GM10248 (cell line): ENCODE measurements at regions not wholly inside any gene's neighbourhood (a gene's known extent, or its start where the extent isn't known, plus 50 kb on each side); places are given as distances from the start of the nearest gene placed in this dataset.

Experiments used
- CTCF ChIA-PET: fragments of 300-600 bp; sonication (Branson Sonifier 250); formaldehyde crosslinking; extraction: SDS; loops from one replicate; lab custom pipeline; 2021; ENCODE audit warnings: antibody characterized with exemption; lab: Yijun Ruan, JAX
- POLR2A ChIA-PET: fragments of 350-650 bp; sonication (Branson Sonifier 250); formaldehyde crosslinking; extraction: SDS; loops from one replicate; lab custom pipeline; 2020; ENCODE audit warnings: antibody characterized with exemption; lab: Yijun Ruan, JAX
- DNase-seq: peaks from one replicate; pipeline ENCODE4 v3.0.0; 2012; ENCODE audit errors: extremely low spot score
- TF ChIP-seq, protein P1 (sequence below): IDR thresholded peaks from 2 replicates; pipeline ENCODE4 v1.5.1; 2012; ENCODE audit warnings: mild to moderate bottlenecking, low read depth; ENCODE audit errors: extremely low read depth, missing control alignments, control extremely low read depth

DNA sequence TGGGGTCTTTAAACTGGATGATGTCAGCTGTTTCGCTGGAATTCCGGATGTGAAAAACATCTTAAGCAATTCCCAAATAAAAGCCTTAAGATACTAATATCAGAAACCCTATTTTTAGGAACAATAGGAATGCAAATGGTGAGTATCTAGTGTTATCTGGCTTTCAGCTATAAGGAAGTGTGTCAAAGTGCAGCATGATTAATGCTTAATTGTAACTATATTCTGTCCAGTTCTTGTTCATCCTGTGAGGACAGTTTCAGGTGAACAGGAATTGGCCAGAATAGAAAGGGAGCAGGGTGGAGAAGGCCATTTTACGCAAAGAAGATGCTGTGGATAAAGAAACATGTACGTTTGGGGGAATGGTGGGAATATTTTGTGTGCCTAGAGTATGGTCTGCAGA is 108.2 kb downstream of the RASSF10 start:
- ChIA-PET CTCF (no interaction called here), POLR2A (no interaction called here)
- DNase-seq = no peak
- TF ChIP-seq, protein P1, sequence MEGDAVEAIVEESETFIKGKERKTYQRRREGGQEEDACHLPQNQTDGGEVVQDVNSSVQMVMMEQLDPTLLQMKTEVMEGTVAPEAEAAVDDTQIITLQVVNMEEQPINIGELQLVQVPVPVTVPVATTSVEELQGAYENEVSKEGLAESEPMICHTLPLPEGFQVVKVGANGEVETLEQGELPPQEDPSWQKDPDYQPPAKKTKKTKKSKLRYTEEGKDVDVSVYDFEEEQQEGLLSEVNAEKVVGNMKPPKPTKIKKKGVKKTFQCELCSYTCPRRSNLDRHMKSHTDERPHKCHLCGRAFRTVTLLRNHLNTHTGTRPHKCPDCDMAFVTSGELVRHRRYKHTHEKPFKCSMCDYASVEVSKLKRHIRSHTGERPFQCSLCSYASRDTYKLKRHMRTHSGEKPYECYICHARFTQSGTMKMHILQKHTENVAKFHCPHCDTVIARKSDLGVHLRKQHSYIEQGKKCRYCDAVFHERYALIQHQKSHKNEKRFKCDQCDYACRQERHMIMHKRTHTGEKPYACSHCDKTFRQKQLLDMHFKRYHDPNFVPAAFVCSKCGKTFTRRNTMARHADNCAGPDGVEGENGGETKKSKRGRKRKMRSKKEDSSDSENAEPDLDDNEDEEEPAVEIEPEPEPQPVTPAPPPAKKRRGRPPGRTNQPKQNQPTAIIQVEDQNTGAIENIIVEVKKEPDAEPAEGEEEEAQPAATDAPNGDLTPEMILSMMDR = no peak

DNA sequence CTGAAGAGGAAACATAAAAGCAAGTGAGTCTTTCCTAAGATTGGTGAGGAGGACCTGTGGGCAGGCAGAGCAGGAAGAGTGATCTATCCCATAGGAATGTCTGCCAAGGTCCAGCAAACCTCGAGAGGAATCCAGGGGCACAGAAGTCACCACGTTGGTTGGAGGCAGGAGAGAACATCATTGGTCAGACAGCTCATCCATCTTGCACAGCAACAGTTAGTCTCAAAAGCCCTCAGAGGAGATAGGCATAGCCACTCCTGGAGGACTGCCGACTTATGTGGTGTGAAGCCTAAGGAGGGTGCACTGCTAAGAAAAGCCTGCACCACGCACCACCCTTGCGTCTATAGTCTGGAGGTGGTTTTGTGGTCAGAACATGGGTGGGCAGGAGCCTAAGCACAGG is 109.1 kb downstream of the RASSF10 start:
- CTCF ChIA-PET = no interaction called here
- TF ChIP-seq, protein P1 = no peak
- no peak for DNase-seq
- POLR2A ChIA-PET = no interaction called here

DNA sequence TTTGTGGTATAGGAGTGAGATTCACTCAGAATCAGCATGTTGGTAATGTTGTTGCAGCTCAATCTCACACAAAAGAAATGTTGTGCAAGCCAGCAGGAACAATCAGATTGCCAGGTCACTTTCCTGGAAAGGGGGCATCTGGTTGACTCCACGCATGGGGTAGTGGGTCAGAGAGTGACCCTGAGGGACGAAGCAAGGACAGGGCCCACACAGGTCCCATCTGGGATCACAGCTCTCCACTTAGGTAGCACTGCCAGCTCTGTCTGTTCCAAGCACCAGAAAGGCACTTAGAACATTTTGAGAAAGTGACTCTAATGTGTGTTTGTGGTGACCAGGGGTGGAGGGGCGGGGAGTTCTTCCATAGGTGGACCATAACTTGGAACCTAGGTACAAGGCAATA is 109.5 kb downstream of the RASSF10 start:
- CTCF ChIA-PET = no interaction called here
- POLR2A ChIA-PET = no interaction called here
- DNase-seq = no peak
- TF ChIP-seq, protein P1 = no peak

DNA sequence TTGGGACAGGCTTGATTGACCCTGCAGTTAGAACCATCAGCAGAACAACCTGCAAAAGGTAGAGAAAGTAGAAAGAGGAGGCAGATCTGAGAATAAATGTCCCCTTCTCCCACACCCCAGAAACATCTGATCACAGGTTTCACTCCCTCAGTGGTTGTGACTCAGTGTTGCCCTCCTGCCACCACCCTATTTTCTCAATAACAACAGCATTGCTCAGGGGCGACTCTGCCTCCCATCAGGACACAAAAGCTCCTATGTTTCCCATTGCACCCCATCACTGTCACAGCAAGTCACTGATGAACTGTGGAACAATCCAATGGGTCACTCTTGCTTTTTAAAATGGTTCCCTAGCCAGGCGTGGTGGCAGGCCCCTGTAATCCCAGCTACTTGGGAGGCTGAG is 110.2 kb downstream of the RASSF10 start:
- DNase-seq = no peak
- ChIA-PET POLR2A (no interaction called here), CTCF (no interaction called here)
- TF ChIP-seq, protein P1 = no peak

DNA sequence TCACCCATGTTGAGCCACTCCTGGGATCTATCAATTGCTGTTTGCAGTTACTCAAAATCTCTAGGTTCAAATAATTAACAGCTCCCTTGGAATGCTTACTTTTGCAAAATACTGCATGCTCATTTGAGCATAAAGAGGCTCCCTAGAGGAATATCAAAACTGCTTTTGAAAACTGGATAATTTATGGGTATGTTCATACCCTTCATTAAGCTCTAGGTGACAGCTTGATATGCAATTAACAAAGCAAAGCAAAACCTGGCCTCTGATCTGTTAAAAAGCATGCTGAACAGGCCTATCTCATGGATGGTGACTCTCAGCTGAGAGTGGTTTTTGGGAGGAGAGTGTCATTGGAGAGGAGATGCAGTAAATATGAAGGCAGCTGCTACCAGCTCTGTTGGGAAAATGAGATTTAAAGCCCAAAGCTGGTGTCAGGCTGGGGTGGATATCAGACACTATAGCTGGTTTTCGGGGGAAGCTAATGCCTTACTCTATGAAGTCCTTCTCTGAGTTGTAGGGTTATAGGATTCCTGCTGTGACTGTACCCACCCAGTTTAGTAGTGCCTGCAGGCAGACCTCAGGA is 110.9 kb downstream of the RASSF10 start:
- CTCF ChIA-PET = interaction anchor here (1.4 kb wide), 1 partner anchor 15 kb away, joined by 3 read pairs; no protein-coding TSS in a partner anchor
- TF ChIP-seq, protein P1 = no peak
- POLR2A ChIA-PET = no interaction called here
- DNase-seq = no peak

DNA sequence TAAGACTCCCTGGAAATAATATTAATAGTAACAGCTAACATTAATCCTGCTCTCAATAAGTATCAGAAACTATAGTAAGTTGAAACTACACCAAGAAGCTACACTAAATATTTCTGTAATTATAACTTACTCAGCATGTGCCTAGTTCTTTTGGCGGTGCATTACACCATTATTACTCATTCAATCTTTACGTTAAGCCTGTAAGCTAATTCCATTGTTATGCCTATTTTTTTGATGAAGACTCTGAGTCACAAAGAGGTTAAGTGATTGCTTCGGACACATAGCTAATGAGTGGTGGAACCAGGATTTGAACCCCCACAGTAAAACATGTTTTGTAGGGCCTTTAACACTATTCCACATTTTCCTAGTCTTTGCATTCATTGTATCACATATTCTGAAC is 111.6 kb downstream of the RASSF10 start:
- POLR2A ChIA-PET = no interaction called here

More for the DNA sequence above, 111.6 kb downstream of the RASSF10 start:
- TF ChIP-seq, protein P1 = no peak
- no peak for DNase-seq
- CTCF ChIA-PET = interaction anchor here (1.4 kb wide), 1 partner anchor 14 kb away, joined by 3 read pairs; no protein-coding TSS in a partner anchor
